Nephron (organoid): ENCODE measurements at regions not wholly inside any gene's neighbourhood (a gene's known extent, or its start where the extent isn't known, plus 50 kb on each side); places are given as distances from the start of the nearest gene placed in this dataset.

Source experiments
- H3K27ac Mint-ChIP-seq, 3 experiments: 2 replicates each; pipeline ENCODE4 v1.8.0; 2020; ENCODE audit warnings: mixed read lengths in 3 of 3, mild to moderate bottlenecking in 2 of 3, moderate library complexity in 1 of 3
- H3K27me3 Mint-ChIP-seq: 2 replicates; pipeline ENCODE4 v1.8.0; 2021; ENCODE audit warnings: low read depth, mild to moderate bottlenecking, moderate library complexity, mixed read lengths
- H3K36me3 Mint-ChIP-seq: 2 replicates; pipeline ENCODE4 v1.8.0; 2020; ENCODE audit warnings: low read depth, mixed read lengths
- H3K4me1 Mint-ChIP-seq: 2 replicates; pipeline ENCODE4 v1.8.0; 2020; ENCODE audit warnings: mixed read lengths
- H3K4me3 Mint-ChIP-seq, 3 experiments: 2 replicates each; pipeline ENCODE4 v1.8.0; 2020; ENCODE audit warnings: mild to moderate bottlenecking in 3 of 3, mixed read lengths in 3 of 3, moderate library complexity in 2 of 3
- H3K9me3 Mint-ChIP-seq: 2 replicates; pipeline ENCODE4 v1.8.0; 2020; ENCODE audit warnings: mixed read lengths
- TF ChIP-seq, protein P1 (sequence below), 3 experiments: fragments of 200-600 bp; sonication (generic); IDR thresholded peaks; one replicate each; pipeline ENCODE4 v1.5.0; 2021; ENCODE audit warnings: antibody characterized with exemption in 3 of 3; ENCODE audit not compliant: unreplicated experiment in 3 of 3

DNA sequence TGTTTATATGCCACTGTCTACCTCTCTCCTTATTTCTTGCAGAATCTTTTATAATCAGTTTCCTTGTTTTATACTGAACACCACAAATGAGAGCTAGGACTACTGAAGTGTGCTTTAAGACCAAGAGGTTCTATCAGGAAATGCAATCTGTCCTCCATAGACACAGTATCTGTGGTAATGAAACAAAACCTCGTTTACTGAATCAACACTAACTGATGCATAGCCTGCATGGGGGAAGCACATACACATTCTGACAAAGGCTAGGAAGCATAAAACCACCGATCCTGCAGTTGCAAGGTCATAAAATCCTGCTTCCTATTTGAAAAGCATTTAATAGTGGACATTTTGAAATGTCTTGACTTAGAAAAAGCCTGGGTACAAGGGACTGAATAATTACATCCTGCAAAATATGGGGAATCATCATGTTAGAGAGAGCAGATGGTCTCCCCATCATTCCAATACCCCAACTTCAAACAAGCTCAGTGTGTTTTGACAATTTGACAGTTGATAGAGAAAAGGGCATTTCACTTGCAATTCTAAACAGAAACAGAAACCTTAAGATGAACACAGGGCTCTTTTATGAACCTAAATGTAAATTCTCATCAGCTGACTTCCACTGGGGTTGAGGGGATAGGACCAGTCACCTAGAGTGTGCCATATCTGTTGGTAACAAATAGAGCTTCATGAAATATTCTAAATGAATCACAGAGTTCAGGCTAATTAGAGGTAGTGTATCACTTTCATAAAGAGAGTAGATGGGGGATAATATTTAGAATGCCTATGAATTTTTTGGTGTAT lies 1845.6 kb upstream of the PIK3C3 start:
- Mint-ChIP-seq H3K27me3 (peaks cover 3% of the 10 kb centered on the region), H3K27ac (peak overlapping the region; percentile 19 to 81 (median 32)), H3K9me3 (no peaks in the 10 kb centered on the region), H3K36me3 (no peaks in the 10 kb centered on the region), H3K4me1 (peaks cover 9% of the 10 kb centered on the region), H3K4me3 (no peak overlapping the region)
- TF ChIP-seq, protein P1, sequence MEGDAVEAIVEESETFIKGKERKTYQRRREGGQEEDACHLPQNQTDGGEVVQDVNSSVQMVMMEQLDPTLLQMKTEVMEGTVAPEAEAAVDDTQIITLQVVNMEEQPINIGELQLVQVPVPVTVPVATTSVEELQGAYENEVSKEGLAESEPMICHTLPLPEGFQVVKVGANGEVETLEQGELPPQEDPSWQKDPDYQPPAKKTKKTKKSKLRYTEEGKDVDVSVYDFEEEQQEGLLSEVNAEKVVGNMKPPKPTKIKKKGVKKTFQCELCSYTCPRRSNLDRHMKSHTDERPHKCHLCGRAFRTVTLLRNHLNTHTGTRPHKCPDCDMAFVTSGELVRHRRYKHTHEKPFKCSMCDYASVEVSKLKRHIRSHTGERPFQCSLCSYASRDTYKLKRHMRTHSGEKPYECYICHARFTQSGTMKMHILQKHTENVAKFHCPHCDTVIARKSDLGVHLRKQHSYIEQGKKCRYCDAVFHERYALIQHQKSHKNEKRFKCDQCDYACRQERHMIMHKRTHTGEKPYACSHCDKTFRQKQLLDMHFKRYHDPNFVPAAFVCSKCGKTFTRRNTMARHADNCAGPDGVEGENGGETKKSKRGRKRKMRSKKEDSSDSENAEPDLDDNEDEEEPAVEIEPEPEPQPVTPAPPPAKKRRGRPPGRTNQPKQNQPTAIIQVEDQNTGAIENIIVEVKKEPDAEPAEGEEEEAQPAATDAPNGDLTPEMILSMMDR (IDR thresholded peaks at IDR 0.05; ENCODE audit: unreplicated experiment in 3 of 3), result no peak

DNA sequence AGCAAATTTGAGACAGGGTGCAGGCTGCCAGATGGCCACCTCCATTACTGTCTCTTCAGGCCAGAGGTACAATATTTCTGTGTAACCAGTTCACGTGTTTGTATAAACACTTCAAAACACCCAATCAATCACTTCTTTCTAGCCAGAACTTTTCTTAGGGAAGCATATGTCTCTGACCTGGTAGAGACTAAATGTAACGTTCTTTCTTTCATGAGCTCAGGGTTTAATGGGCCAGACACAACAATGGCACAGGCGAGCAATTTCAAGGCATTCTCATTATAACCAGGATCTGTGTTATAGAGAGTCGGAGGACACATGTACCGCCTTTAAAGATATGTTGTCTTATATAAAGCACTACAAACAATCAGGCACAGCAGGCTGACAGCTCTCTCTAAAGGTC lies 1846.4 kb upstream of the PIK3C3 start:
- peak overlapping the region; percentile 6 to 32 (median 8) for H3K27ac Mint-ChIP-seq
- TF ChIP-seq, protein P1 (IDR thresholded peaks at IDR 0.05; ENCODE audit: unreplicated experiment in 3 of 3), result no peak
- no peaks in the 10 kb centered on the region for H3K9me3 Mint-ChIP-seq
- H3K36me3 Mint-ChIP-seq, result no peaks in the 10 kb centered on the region
- H3K4me3 Mint-ChIP-seq, result no peak overlapping the region
- H3K4me1 Mint-ChIP-seq, result peaks cover 9% of the 10 kb centered on the region
- H3K27me3 Mint-ChIP-seq, result peaks cover 3% of the 10 kb centered on the region

DNA sequence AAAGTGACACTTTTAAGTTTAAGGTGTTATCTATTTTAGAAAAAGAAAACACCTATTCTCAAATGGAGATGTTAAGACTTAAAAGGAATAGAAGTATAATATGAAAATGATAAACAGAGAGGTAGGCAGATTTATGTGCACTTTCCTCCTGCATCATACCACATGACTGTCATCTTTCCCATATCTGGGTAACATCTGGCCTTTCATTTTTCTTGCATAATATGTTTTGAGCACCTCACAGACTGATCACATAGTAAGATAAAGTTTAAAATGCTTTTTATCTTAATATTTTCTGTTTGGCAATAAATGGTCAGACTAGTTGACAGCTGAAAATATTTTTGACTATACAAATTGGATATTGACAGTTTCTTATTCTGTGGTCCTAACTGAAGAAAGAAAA lies 1852.1 kb upstream of the PIK3C3 start:
- H3K4me3 Mint-ChIP-seq, result no peak overlapping the region
- TF ChIP-seq, protein P1 (IDR thresholded peaks at IDR 0.05; ENCODE audit: unreplicated experiment in 3 of 3), result no peak
- H3K27me3 Mint-ChIP-seq, result no peaks in the 10 kb centered on the region
- H3K9me3 Mint-ChIP-seq, result no peaks in the 10 kb centered on the region
- H3K4me1 Mint-ChIP-seq, result no peaks in the 10 kb centered on the region
- no peak overlapping the region for H3K27ac Mint-ChIP-seq
- no peaks in the 10 kb centered on the region for H3K36me3 Mint-ChIP-seq

DNA sequence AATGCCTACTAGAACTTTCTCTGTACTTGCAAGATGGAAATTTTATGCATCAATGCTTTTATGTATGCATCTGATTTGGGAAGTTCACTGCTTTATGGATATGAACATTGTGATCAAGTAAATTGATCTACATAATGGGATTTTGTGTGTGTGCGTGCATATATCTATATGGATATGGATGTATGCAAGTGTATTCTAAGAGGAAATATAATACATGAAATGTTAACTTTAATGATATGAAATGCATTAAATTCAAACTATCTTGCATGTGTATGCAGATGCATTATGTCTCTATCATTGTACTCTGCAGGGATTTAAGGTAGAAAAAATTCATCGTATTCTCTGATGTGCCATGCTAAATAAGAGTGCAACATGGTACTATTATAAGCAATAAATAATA lies 1855.4 kb upstream of the PIK3C3 start:
- no peaks in the 10 kb centered on the region for H3K36me3 Mint-ChIP-seq

DNA sequence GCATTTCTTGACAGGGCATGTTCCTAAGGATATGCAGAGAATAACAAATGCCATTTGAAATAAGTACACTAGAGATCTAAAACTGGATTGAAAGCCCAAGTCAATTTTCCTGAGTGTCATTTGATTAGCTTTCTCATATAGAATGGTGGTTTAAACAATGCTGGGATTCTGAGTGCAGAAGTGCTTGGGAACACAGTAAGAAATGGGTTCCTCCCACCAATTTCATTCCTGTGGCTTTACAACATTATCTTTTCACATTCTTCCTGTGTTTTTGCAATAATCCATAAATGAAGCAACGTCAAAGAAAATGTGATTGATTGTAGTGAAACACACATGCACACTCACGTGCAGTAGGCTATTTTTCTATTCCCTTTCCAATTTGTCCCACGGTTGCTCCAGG lies 1858.4 kb upstream of the PIK3C3 start:
- Mint-ChIP-seq H3K27me3 (no peaks in the 10 kb centered on the region), H3K27ac (no peak overlapping the region), H3K4me1 (no peaks in the 10 kb centered on the region), H3K9me3 (no peaks in the 10 kb centered on the region), H3K4me3 (no peak overlapping the region), H3K36me3 (no peaks in the 10 kb centered on the region)
- TF ChIP-seq, protein P1 (IDR thresholded peaks at IDR 0.05; ENCODE audit: unreplicated experiment in 3 of 3), result no peak

More for the DNA sequence above, 1855.4 kb upstream of the PIK3C3 start:
- TF ChIP-seq, protein P1 (IDR thresholded peaks at IDR 0.05; ENCODE audit: unreplicated experiment in 3 of 3), result no peak
- no peaks in the 10 kb centered on the region for H3K27me3 Mint-ChIP-seq
- H3K27ac Mint-ChIP-seq, result no peak overlapping the region
- H3K4me1 Mint-ChIP-seq, result no peaks in the 10 kb centered on the region
- no peaks in the 10 kb centered on the region for H3K9me3 Mint-ChIP-seq
- H3K4me3 Mint-ChIP-seq, result no peak overlapping the region

DNA sequence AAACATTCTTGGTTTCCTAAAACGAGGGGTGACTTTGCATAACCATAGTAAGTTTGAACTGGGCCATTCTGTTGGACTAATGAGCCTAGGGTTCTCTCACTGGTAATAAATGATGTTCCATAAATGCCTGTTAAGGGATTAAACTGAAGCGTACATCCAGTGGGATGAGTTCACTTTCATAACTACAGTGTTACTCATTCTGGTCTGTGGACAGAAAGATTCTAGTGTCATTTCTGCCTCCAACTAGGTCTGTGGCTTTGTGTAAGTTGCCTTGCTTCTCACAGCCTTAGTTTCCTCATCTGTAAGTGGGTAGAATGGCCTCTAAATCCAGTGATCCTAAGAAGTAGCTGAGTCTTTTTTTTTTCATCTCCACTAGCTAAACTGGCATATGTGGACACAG lies 1860.6 kb upstream of the PIK3C3 start:
- no peak overlapping the region for H3K27ac Mint-ChIP-seq
- TF ChIP-seq, protein P1 (IDR thresholded peaks at IDR 0.05; ENCODE audit: unreplicated experiment in 3 of 3), result no peak
- no peak overlapping the region for H3K4me3 Mint-ChIP-seq
- no peaks in the 10 kb centered on the region for H3K9me3 Mint-ChIP-seq
- H3K27me3 Mint-ChIP-seq, result no peaks in the 10 kb centered on the region
- no peaks in the 10 kb centered on the region for H3K36me3 Mint-ChIP-seq
- H3K4me1 Mint-ChIP-seq, result no peaks in the 10 kb centered on the region
